GM06990 (cell line): ENCODE measurements at regions not wholly inside any gene's neighbourhood (a gene's known extent, or its start where the extent isn't known, plus 50 kb on each side); places are given as distances from the start of the nearest gene placed in this dataset.

Source experiments
- DNase-seq: peaks from one replicate; pipeline ENCODE4 v3.0.0-alpha.2; 2011; ENCODE audit not compliant: insufficient read length; ENCODE audit errors: extremely low read depth
- H3K27me3 ChIP-seq: replicated peaks from 2 replicates; pipeline ENCODE4 v1.6.0; 2011; ENCODE audit warnings: low read length; ENCODE audit not compliant: control insufficient read depth, insufficient read depth
- H3K36me3 ChIP-seq: 2 replicates; pipeline ENCODE4 v1.5.1; 2011; ENCODE audit warnings: low read length; ENCODE audit not compliant: control insufficient read depth, insufficient read depth
- H3K4me3 ChIP-seq: replicated peaks from 2 replicates; pipeline ENCODE4 v1.5.1; 2011; ENCODE audit warnings: low read depth, mild to moderate bottlenecking, control low read depth, low read length
- CTCF ChIP-seq: IDR thresholded peaks from 2 replicates; pipeline ENCODE4 v1.5.1; 2011; ENCODE audit warnings: low read length, control low read depth, mild to moderate bottlenecking, inconsistent platforms; ENCODE audit not compliant: insufficient read depth, poor library complexity, severe bottlenecking

DNA sequence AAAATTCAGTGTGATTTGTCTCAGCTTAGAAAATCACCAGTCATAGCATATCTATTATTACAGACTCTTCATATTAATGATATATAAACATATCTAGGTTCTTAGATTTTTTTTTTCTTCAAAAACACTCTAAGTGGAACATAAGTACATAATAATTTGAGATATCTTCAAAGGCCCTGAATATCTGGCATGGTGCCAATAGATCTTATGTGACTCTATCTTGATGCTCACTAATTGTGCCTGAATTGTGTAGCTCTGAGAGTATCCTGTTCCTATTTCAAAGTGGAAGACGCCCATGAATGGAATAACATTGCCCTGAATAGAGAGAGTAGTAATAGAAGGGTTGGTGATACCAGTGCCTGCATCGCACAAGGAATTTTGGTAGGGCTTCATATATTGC, 1312.7 kb upstream of the USP15 start:
- H3K27me3 ChIP-seq: no peaks in the 10 kb centered on the region
- no peak for DNase-seq
- no peak overlapping the region for H3K4me3 ChIP-seq
- no peaks in the 10 kb centered on the region for H3K36me3 ChIP-seq
- no peak for TF ChIP-seq CTCF

- no peak for DNase-seq
- TF ChIP-seq CTCF: no peak
- Histone ChIP-seq H3K36me3 (no peaks in the 10 kb centered on the region), H3K27me3 (no peaks in the 10 kb centered on the region), H3K4me3 (no peak overlapping the region)
Measured at GRCh38 chr12:60967128-60967527, 1293.1 kb upstream of the USP15 start.

DNA sequence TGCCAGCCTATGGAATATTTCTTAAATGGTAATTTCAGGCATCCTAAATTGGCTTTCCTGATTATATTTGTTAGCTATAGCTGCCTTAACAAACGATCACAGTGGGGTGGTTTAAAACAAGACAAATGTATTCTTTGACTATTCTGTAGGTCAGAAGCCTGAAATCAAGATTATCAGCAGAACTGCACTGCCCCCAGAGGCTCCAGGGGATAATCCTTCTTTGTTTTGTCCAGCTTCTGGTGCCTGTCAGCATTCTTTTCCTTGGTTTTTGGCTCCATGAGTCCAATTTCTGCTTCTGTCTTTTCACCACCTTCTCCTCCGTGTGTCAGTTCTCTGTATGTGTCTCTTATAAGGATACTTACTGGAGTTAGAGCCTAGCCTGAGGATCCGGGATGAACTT, 1282.2 kb upstream of the USP15 start:
- no peak for DNase-seq
- TF ChIP-seq CTCF: no peak

DNA sequence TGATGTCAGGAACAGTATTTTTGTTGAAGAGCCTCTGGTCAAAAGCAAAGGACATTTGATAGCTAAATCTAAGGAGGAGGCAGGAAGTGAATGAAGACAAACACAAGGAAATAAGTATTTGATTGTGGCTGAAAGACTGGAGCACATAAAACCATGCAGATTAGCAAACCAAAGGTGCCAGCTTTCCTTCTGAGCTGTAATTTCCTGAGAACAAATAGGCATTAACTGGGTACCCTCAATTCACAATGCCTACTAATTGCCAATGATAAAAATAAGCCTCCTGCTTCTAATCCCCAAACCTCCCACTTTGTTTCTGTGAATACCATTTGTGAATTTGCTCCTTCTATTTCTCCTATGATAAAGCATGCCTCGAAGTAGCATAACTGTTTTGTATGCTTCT, 1279.6 kb upstream of the USP15 start:
- DNase-seq: no peak
- no peak for TF ChIP-seq CTCF
- Histone ChIP-seq H3K4me3 (no peak overlapping the region), H3K36me3 (no peaks in the 10 kb centered on the region), H3K27me3 (no peaks in the 10 kb centered on the region)

More for the DNA sequence above, 1282.2 kb upstream of the USP15 start:
- H3K36me3 ChIP-seq: no peaks in the 10 kb centered on the region
- H3K4me3 ChIP-seq: no peak overlapping the region
- H3K27me3 ChIP-seq: no peaks in the 10 kb centered on the region

- no peak for TF ChIP-seq CTCF
- H3K4me3 ChIP-seq: no peak overlapping the region
- no peaks in the 10 kb centered on the region for H3K36me3 ChIP-seq
- DNase-seq: no peak
- no peaks in the 10 kb centered on the region for H3K27me3 ChIP-seq
Measured at GRCh38 chr12:60981473-60981872, 1278.7 kb upstream of the USP15 start.

DNA sequence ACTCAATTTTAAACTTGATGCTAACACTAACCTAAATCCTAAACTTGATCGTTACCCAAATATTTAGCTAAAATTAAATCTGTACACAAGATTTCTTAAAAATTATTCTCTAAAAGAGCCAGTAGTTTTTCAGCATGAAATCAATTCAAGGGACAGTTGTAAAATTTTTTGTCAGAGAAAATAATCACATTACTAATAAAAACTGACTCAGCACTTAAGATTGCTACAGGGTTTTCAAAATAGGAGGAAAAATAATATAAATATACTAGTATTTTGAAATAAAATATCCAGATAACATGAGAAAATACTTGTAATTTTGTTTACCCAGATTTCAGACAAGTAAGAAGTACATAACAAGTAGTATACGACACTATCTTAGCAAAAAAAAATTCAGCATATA, 1268.1 kb upstream of the USP15 start:
- Histone ChIP-seq H3K4me3 (no peak overlapping the region), H3K36me3 (no peaks in the 10 kb centered on the region), H3K27me3 (no peaks in the 10 kb centered on the region)
- no peak for DNase-seq
- TF ChIP-seq CTCF: no peak
